Spleen (tissue), 11 donors: ENCODE measurements at regions not wholly inside any gene's neighbourhood (a gene's known extent, or its start where the extent isn't known, plus 50 kb on each side); places are given as distances from the start of the nearest gene placed in this dataset.

ENCODE experiments used
- DNase-seq: peaks from one replicate; pipeline ENCODE4 v3.0.0-alpha.2; 2020
- H3K27ac ChIP-seq, 8 donors: fragments of 200-600 bp; sonication (generic) in 7 of 8; 1 replicate in 4 of 8; 2 replicates in 4 of 8; pipeline versions ENCODE4 v1.5.0 to v1.8.0; 2016 to 2021; ENCODE audit warnings: inconsistent platforms in 4 of 8, mild to moderate bottlenecking in 4 of 8, moderate library complexity in 1 of 8
- H3K27me3 ChIP-seq, 7 donors: fragments of 200-600 bp; sonication (generic) in 6 of 7; replicated peaks in 1 of 7; 1 replicate in 4 of 7; 2 replicates in 3 of 7; pipeline versions ENCODE4 v1.5.0 to v1.8.0; 2016 to 2021; ENCODE audit warnings: inconsistent platforms in 3 of 7, mild to moderate bottlenecking in 1 of 7
- H3K36me3 ChIP-seq, 6 donors: fragments of 200-600 bp; sonication (generic) in 5 of 6; 1 replicate in 4 of 6; 2 replicates in 2 of 6; pipeline versions ENCODE4 v1.5.0 to v1.8.0; 2016 to 2021; ENCODE audit warnings: inconsistent platforms in 2 of 6
- H3K4me1 ChIP-seq, 6 donors: fragments of 200-600 bp; sonication (generic) in 5 of 6; 1 replicate in 3 of 6; 2 replicates in 3 of 6; pipeline versions ENCODE4 v1.5.0 to v1.8.0; 2016 to 2021; ENCODE audit warnings: inconsistent platforms in 3 of 6
- H3K4me3 ChIP-seq, 8 donors: fragments of 200-600 bp; sonication (generic) in 7 of 8; 1 replicate in 4 of 8; 2 replicates in 4 of 8; pipeline versions ENCODE4 v1.5.0 to v1.8.0; 2016 to 2021; ENCODE audit warnings: inconsistent platforms in 4 of 8, mild to moderate bottlenecking in 4 of 8, moderate library complexity in 2 of 8
- H3K9me3 ChIP-seq, 8 donors: fragments of 200-600 bp; sonication (generic) in 7 of 8; 1 replicate in 4 of 8; 2 replicates in 4 of 8; pipeline versions ENCODE4 v1.5.0 to v1.8.0; 2016 to 2021; ENCODE audit warnings: inconsistent platforms in 4 of 8
- POLR2A ChIP-seq, 3 donors: fragments of 450-650 bp; IDR thresholded peaks; one replicate each; pipeline ENCODE4 v1.5.1; 2017; ENCODE audit warnings: antibody characterized with exemption in 3 of 3, mild to moderate bottlenecking in 1 of 3
- POLR2AphosphoS5 ChIP-seq, 3 donors: sonication (generic); formaldehyde crosslinking; IDR thresholded peaks; one replicate each; pipeline ENCODE4 v1.5.1; 2017; ENCODE audit warnings: antibody characterized with exemption in 3 of 3
- WGBS, 5 donors: extraction: QIAGEN DNeasy Blood & Tissue Kit in 3 of 5; methylation state at CpG; one replicate each; pipeline versions ENCODE4 v1.1.5 to v1.1.7; 2013 to 2018; 5-methylcytosine and 5-hydroxymethylcytosine counted together
- intact Hi-C: fragments of 100-400 bp; cut with DNase I; formaldehyde crosslinking; loops from one replicate; pipeline ENCODE4 v1.15.0; 2023; ENCODE audit warnings: low total_unique reads
- TF ChIP-seq, protein P1 (sequence below), 11 experiments: fragments of 200-600 bp in 7 of 11; fragments of 450-650 bp in 4 of 11; sonication (generic) in 4 of 11; IDR thresholded peaks in 8 of 11; conservative IDR thresholded peaks in 3 of 11; 1 replicate in 7 of 11; 2 replicates in 4 of 11; pipeline versions ENCODE4 v1.4.0 to v1.8.0; 2016 to 2021; ENCODE audit warnings: antibody characterized with exemption in 11 of 11, inconsistent platforms in 4 of 11, mild to moderate bottlenecking in 1 of 11
- donor health status: healthy with polysubstance abuse.
- donor health status: DM: no; HTN: no; CAD: no; lungs with moderate emphysema.
- donor health status: DM: no; HTN: no; CAD: no.
- donor health status: Bipolar disorder and iron deficiency.
- donor health status: healthy.
- donor health status: DM: no; HTN: no; CAD: no.
- donor health status: DM: yes; HTN: yes; CAD: no.

DNA sequence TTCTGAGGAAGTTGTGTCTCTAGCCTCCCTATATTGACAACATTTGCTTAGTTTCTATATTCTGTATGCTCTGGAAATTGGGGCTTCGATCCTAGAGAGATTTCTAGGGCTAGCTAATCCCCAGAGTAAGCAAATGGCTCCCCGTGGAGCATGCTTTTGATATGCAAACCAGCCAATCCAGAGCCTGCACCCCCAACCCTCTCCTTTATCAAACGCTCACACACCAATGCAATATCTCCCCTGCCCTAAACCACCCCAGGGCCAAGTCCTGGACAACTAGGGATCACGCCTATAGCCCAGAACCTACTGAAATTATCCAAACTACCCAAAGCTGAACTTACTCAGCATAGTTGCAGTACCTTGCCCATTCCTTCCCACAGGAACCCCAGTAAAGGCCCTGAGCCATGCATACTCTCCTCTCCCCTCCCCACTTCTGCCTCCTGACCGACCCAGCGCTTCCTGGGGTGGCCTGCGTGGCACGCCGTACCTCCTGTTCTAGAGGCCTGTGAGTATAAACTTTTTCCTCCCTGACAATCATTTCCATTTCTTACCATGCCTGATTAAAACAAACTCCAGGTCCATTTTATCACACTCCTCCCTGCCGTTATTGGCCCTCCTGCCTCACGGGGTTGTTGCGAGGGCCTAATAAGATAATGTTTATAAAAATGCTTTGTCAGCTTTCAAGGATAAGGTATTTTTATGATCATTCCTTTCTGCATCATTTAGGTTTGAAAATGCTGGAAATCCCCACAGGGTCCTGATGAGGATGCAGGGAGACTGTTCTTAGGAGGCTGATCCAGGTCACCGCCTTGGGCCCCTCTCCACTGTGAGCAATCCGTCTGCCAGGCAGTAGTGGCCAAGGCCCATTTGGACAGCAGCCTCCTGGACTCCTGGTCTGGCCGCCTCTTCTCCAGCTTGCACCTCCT is 102.7 kb downstream of the TENT5C start:
- Histone ChIP-seq H3K4me3 (no peak overlapping the region), H3K9me3 (peaks cover 0 to 11% (median 0%) of the 10 kb centered on the region in 8 donors), H3K27ac (no peak overlapping the region), H3K27me3 (no peaks in the 10 kb centered on the region), H3K36me3 (no peaks in the 10 kb centered on the region), H3K4me1 (no peaks in the 10 kb centered on the region)
- intact Hi-C loops = no loop called here
- TF ChIP-seq POLR2AphosphoS5 (IDR thresholded peaks at IDR 0.05) (no peak), POLR2A (IDR thresholded peaks at IDR 0.05) (no peak)
- TF ChIP-seq, protein P1, sequence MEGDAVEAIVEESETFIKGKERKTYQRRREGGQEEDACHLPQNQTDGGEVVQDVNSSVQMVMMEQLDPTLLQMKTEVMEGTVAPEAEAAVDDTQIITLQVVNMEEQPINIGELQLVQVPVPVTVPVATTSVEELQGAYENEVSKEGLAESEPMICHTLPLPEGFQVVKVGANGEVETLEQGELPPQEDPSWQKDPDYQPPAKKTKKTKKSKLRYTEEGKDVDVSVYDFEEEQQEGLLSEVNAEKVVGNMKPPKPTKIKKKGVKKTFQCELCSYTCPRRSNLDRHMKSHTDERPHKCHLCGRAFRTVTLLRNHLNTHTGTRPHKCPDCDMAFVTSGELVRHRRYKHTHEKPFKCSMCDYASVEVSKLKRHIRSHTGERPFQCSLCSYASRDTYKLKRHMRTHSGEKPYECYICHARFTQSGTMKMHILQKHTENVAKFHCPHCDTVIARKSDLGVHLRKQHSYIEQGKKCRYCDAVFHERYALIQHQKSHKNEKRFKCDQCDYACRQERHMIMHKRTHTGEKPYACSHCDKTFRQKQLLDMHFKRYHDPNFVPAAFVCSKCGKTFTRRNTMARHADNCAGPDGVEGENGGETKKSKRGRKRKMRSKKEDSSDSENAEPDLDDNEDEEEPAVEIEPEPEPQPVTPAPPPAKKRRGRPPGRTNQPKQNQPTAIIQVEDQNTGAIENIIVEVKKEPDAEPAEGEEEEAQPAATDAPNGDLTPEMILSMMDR (IDR thresholded peaks at IDR 0.05 in 8 of 11, conservative IDR thresholded peaks at IDR 0.05 in 3 of 11) = no peak
- WGBS, 5 donors = 75 to 85% (median 81%) methylated on average over 15 of the region's 15 CpGs
- DNase-seq = no peak

DNA sequence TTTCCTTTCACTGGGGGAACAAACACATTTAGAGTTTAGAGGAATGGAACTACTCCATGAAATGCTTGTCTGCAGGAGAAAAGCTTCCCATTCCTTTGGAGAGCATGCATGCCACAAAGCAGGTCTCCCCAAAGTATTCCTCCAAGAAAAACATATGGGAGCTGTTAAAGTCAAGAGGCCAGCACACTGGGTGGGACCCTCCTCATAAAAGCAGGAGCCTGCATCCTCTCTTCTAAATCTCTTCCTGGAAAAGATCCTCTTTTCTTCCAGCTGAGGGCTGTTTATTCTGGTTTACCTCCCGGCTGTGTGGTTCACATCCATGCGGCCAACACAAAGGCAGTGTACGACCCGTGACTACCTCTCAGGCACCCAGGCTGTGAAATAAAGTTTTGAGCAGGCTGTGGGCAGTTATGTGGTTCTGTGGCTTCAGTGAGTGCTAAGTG is 103.4 kb downstream of the TENT5C start:
- Histone ChIP-seq H3K4me1 (no peaks in the 10 kb centered on the region), H3K27ac (no peak overlapping the region), H3K9me3 (peaks cover 0 to 11% (median 0%) of the 10 kb centered on the region in 8 donors), H3K36me3 (no peaks in the 10 kb centered on the region), H3K4me3 (no peak overlapping the region), H3K27me3 (no peaks in the 10 kb centered on the region)
- no peak for DNase-seq
- 78 to 89% (median 83%) methylated on average over 4 of the region's 4 CpGs for WGBS, 5 donors
- intact Hi-C loops = no loop called here
- TF ChIP-seq POLR2A (IDR thresholded peaks at IDR 0.05) = no peak
- TF ChIP-seq, protein P1 (IDR thresholded peaks at IDR 0.05 in 8 of 11, conservative IDR thresholded peaks at IDR 0.05 in 3 of 11) = no peak
- no peak for TF ChIP-seq POLR2AphosphoS5 (IDR thresholded peaks at IDR 0.05)

DNA sequence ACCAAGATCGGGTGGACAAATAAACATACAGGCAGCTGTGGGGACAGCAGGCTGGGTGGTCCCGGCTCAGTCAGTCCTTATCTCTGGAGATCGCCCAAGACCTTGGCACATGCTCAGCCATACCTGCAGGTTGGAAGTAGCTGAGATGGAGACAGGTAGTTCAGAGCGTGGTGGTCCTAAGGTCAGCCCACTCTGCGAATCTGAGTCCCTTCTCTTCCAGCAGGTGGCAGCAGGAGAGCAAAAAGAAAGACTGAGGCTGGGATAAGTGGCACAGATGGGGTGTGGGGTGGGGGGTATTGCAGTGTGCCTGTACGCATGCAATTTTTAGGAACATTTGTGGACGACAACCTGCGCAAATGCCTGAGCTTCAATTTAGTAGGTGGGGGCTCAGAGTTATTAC is 104.9 kb downstream of the TENT5C start:
- Histone ChIP-seq H3K4me3 (no peak overlapping the region), H3K27me3 (no peaks in the 10 kb centered on the region), H3K4me1 (no peaks in the 10 kb centered on the region), H3K36me3 (no peaks in the 10 kb centered on the region), H3K27ac (no peak overlapping the region), H3K9me3 (peaks cover 0 to 11% (median 0%) of the 10 kb centered on the region in 8 donors)
- TF ChIP-seq, protein P1 (IDR thresholded peaks at IDR 0.05 in 8 of 11, conservative IDR thresholded peaks at IDR 0.05 in 3 of 11) = no peak
- TF ChIP-seq POLR2AphosphoS5 (IDR thresholded peaks at IDR 0.05) (no peak), POLR2A (IDR thresholded peaks at IDR 0.05) (no peak)
- intact Hi-C loops = no loop called here
- WGBS, 5 donors = 83 to 94% (median 84%) methylated on average over 8 of the region's 8 CpGs
- no peak for DNase-seq

DNA sequence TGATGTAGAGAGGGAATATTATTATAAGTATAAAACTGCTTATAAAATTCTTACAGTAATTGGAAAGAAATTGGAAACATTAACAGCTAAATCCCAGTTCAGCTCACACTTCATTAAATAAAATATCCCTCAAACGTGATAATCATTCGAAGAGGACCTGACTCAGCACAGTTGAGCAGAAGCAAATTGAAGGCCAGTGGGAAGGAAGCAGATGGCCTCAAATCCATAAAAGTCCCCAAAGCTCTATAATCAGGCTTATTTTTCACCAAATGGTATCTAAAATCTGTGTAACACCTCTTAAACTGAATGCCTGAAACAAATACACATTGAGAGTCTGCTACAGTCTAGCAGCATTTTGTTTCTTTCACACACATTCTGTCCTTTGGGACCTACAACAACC is 106.8 kb downstream of the TENT5C start:
- H3K36me3 ChIP-seq = no peaks in the 10 kb centered on the region
- H3K4me3 ChIP-seq = no peak overlapping the region
- TF ChIP-seq POLR2AphosphoS5 (IDR thresholded peaks at IDR 0.05) (no peak), POLR2A (IDR thresholded peaks at IDR 0.05) (no peak)
- TF ChIP-seq, protein P1 (IDR thresholded peaks at IDR 0.05 in 8 of 11, conservative IDR thresholded peaks at IDR 0.05 in 3 of 11) = no peak
- H3K9me3 ChIP-seq = peaks cover 0 to 23% (median 5%) of the 10 kb centered on the region in 8 donors
- WGBS, 5 donors = 43 to 61% (median 54%) methylated on average over 2 of the region's 2 CpGs
- no peaks in the 10 kb centered on the region for H3K4me1 ChIP-seq
- no peak overlapping the region for H3K27ac ChIP-seq
- DNase-seq = no peak
- intact Hi-C loops = no loop called here
- H3K27me3 ChIP-seq = no peaks in the 10 kb centered on the region
